ENCODE measurements at regions not wholly inside any gene's neighbourhood (a gene's known extent, or its start where the extent isn't known, plus 50 kb on each side); places are given as distances from the start of the nearest gene placed in this dataset.

- H3K36me3 Mint-ChIP-seq (ENCODE audit: insufficient read depth) = peaks cover 3% of the 10 kb centered on the region
- no peak overlapping the region for H3K27ac Mint-ChIP-seq
- no peaks in the 10 kb centered on the region for H3K27me3 Mint-ChIP-seq
- H3K4me1 Mint-ChIP-seq (ENCODE audit: low read depth) = peaks cover 9% of the 10 kb centered on the region
- no peak for TF ChIP-seq CTCF (IDR thresholded peaks at IDR 0.05; ENCODE audit: unreplicated experiment)
- no peak for DNase-seq (ENCODE audit: low spot score, unreplicated experiment)
- H3K9me3 Mint-ChIP-seq (ENCODE audit: low read depth) = peaks cover 25% of the 10 kb centered on the region
- H3K4me3 Mint-ChIP-seq (ENCODE audit: low read depth) = no peak overlapping the region
Measured at GRCh38 chr4:181008164-181008563, 1235.0 kb upstream of the TENM3 start.

- Mint-ChIP-seq H3K27me3 (no peaks in the 10 kb centered on the region), H3K4me1 (ENCODE audit: low read depth) (peaks cover 6% of the 10 kb centered on the region), H3K27ac (no peak overlapping the region), H3K36me3 (ENCODE audit: insufficient read depth) (peaks cover 6% of the 10 kb centered on the region), H3K4me3 (ENCODE audit: low read depth) (no peak overlapping the region), H3K9me3 (ENCODE audit: low read depth) (peaks cover 30% of the 10 kb centered on the region)
- no peak for TF ChIP-seq CTCF (IDR thresholded peaks at IDR 0.05; ENCODE audit: unreplicated experiment)
- no peak for DNase-seq (ENCODE audit: low spot score, unreplicated experiment)
Measured at GRCh38 chr4:181013162-181013561, 1230.0 kb upstream of the TENM3 start.

GRCh38 chr4:181017038-181017437 lies 1226.2 kb upstream of the TENM3 start:
- Mint-ChIP-seq H3K4me3 (ENCODE audit: low read depth) (no peak overlapping the region), H3K4me1 (ENCODE audit: low read depth) (peaks cover 5% of the 10 kb centered on the region), H3K36me3 (ENCODE audit: insufficient read depth) (peaks cover 6% of the 10 kb centered on the region), H3K27ac (no peak overlapping the region), H3K9me3 (ENCODE audit: low read depth) (peaks cover 39% of the 10 kb centered on the region), H3K27me3 (no peaks in the 10 kb centered on the region)
- DNase-seq (ENCODE audit: low spot score, unreplicated experiment) = no peak
- no peak for TF ChIP-seq CTCF (IDR thresholded peaks at IDR 0.05; ENCODE audit: unreplicated experiment)

GRCh38 chr4:181018472-181018871 lies 1224.7 kb upstream of the TENM3 start:
- no peak overlapping the region for H3K27ac Mint-ChIP-seq
- no peak for DNase-seq (ENCODE audit: low spot score, unreplicated experiment)

GRCh38 chr4:181018913-181019312 lies 1224.3 kb upstream of the TENM3 start:
- no peak for TF ChIP-seq CTCF (IDR thresholded peaks at IDR 0.05; ENCODE audit: unreplicated experiment)
- no peak overlapping the region for H3K4me3 Mint-ChIP-seq (ENCODE audit: low read depth)
- no peak for DNase-seq (ENCODE audit: low spot score, unreplicated experiment)
- H3K36me3 Mint-ChIP-seq (ENCODE audit: insufficient read depth) = peaks cover 3% of the 10 kb centered on the region
- no peak overlapping the region for H3K27ac Mint-ChIP-seq
- no peaks in the 10 kb centered on the region for H3K27me3 Mint-ChIP-seq
- peaks cover 34% of the 10 kb centered on the region for H3K9me3 Mint-ChIP-seq (ENCODE audit: low read depth)
- H3K4me1 Mint-ChIP-seq (ENCODE audit: low read depth) = peaks cover 5% of the 10 kb centered on the region

More at GRCh38 chr4:181018472-181018871, 1224.7 kb upstream of the TENM3 start:
- H3K4me3 Mint-ChIP-seq (ENCODE audit: low read depth) = no peak overlapping the region
- no peak for TF ChIP-seq CTCF (IDR thresholded peaks at IDR 0.05; ENCODE audit: unreplicated experiment)
- H3K4me1 Mint-ChIP-seq (ENCODE audit: low read depth) = peaks cover 5% of the 10 kb centered on the region
- H3K36me3 Mint-ChIP-seq (ENCODE audit: insufficient read depth) = peaks cover 5% of the 10 kb centered on the region
- H3K9me3 Mint-ChIP-seq (ENCODE audit: low read depth) = peaks cover 39% of the 10 kb centered on the region
- H3K27me3 Mint-ChIP-seq = no peaks in the 10 kb centered on the region
